ENCODE measurements at regions not wholly inside any gene's neighbourhood (a gene's known extent, or its start where the extent isn't known, plus 50 kb on each side); places are given as distances from the start of the nearest gene placed in this dataset.

DNA sequence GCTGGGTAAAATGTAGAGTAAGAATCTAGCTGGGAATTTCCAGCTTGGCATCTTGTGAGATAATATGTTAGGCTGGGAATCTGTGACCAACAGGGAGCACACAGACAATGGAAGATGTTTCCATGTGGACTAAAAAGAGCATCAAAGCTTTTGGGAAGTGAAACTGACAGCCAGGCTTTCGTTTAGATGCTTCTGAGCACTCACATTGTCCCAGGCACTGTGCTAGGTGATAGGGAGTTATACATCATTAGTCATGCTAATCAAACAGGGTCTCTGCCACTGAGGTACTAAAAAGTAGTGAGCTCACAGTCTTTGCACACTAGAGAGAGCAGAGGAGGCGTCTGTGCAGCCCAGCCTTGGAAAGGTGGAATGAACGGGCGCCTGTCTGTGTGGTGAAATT is 101.9 kb upstream of the SCOC start:
- DNase-seq = no peak

DNA sequence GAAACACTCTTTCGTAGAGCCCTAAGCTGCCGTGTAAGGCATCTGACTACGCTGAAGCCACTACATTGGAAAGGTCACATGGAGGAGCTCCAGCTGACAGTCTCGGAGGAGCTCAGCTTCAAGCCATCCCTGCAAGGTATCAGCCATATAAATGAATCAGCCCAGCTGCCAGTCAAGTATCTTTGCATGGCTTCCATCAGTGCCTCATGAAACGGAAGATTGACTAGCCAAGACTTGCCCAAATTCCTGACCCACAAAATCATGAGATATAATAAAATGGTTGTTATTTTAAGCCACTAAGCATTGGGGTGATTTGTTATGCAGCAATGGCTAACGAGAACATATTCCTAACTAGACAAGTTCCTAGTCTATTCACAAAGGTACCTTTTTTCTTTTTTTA is 104.1 kb upstream of the SCOC start:
- no peak for DNase-seq

DNA sequence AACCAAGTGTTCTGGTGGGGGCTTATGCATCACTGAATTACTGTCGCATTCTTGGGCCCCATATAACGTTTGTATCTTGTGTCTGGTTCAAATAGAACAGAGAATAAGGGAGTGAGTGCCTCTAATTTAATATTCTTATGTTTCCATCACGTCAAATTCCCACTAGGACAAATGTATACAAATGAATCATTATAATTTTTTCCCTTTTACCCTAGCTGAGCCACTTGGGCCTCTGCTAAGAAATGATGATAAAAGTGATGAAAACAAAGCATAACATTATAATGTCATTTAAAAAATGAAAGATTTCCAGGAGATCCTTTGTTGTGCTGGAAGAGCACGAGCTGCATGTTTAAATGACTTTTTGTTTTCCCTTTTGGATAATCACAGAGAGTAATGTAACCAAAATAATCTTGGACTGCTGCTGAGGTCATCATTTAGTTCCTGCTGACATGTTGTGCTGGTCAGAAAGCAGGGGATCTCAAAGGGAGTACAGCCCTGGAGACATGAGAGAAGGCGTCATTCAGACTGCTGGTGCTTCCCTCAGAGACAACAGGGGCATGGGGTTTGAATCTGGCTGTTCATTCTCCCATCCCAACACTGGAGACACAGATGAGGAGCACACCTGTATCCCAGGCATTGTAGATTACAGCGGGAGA is 105.1 kb upstream of the SCOC start:
- DNase-seq = no peak

GRCh38 chr4:140267576-140267975 is 105.9 kb upstream of the SCOC start:
- DNase-seq = no peak

GRCh38 chr4:140266958-140267568 is 106.4 kb upstream of the SCOC start:
- DNase-seq = peak; percentile 6

- DNase-seq = no peak
Measured at GRCh38 chr4:140260227-140260626, 106.2 kb upstream of the MAML3 start.

DNA sequence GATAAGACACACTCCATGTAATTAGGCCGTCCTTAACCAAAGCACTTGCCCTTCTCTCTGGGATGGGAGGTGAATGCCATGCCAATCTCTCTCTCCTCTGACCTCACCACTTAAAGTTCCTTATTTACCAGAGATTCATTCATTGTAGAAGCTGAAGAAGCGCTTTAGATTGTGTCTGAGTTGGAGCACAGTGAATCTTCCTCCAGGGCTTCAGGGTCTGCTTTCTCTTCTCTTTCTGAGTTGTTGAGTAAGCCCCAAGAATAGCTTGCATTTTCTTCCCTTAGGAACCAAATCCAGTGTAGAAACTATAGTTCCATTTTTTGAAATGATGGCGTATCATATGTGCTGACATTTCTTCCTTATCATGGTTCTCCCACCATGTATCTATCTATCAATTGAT is 104.5 kb upstream of the MAML3 start:
- no peak for DNase-seq

DNA sequence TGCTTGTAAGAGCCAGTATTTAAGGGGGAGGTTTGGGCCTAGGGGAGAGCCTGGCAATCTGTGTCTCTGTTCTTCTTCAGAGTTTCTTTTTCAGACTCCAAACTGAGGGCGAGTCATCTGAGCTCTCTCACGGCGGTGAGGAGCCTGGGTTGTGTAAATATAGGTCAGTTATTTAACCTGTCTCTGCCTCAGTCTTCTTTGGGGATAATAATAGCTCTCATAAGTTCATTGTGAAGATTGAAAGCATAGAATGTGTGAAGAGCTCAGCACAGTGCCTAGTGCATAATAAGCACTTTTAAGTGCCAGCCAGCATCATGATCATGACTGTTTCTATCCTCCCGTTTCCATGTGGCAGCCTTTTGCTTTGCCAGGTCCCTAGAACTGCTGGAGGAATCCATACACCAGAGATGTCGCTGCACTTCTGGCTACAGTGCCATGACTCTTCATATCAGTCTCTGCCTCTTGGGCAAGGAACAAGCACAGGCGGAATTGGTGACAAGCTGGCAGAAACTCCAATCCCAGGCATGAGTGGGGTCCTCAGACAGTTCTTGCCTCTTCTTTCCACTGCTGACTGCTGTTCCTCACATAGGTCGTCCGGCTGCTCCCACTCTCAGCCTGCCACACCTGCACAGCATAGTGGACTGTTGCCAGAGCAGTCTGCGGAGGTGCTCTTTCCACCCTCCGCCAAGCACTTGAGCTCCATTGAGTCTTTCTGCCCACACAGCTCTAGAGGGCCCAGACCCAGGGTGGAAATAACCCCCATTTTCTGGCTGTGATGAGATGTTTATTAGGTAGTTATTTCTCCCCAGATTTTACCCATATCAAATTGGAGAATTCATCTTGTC is 103.7 kb upstream of the MAML3 start:
- no peak for DNase-seq

- DNase-seq = no peak
Measured at GRCh38 chr4:140256941-140257340, 103.0 kb upstream of the MAML3 start.

DNA sequence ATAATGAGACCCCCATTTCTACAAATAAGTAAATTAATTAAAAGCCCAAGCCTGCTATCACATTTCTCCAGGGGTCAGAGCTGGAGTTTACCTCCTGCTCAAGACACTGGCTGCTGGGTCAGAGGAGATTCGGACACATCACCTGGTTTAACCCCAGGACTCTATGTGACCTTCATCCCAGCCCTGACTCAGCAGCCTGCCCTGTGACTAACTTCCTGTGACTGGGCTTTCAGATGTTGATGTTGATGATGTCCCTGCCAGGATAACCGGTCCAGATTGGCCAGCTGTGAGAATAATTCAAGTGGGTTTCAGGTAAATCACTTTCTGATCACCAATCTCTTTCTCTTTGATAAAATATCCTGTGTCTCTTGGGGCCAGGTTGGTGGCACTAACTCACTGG is 102.4 kb upstream of the MAML3 start:
- DNase-seq = no peak

DNA sequence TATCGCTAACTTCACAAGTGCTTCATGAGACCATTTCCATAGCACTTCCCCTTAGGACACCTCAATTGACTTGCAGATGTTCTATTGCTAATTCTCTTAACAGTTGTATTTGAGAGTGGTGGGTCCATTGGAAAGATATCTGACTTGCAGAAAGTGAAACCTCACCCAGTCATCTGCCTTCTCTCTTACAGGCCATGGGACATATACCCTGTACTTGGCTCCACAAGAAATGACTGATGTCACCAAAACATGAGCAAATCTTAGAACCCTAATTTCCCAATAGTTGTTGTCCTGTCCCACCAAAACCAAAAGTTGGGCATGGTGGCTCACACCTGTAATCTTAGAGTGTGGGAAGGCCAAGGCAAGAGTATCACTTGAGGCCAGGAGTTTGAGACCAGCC is 101.9 kb upstream of the MAML3 start:
- no peak for DNase-seq

GRCh38 chr4:140255467-140255866 is 101.5 kb upstream of the MAML3 start:
- DNase-seq = no peak

DNA sequence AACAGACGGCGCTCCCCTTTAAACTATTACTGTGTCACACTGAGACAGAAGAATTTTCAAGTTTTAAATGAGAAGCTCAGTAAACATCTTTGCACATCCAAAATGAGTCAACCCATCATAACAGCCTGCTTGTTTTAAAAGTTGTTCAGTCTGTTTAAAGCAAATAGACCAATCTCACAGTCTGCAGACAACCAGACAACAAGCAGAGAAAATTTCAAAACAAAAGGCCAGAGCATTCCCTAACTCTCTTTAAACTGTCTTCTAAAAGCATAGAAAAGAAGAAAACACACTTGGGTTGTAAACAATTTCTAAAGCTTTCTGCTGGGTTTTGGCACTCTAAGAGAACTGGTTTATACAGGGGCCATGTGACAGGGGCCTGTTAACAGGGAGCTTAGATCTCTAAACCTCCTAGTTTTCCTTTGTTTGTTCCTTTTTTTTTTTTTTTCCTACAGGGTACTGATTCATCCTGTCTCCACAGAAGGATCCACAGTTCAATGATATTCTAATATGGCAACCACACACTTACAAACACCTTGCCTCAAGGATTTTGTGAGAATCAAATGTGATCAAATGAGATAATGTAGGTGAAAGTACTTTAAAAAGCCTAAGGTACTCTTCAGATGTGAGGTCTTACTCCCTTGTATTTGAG is 100.8 kb upstream of the MAML3 start:
- no peak for DNase-seq

DNA sequence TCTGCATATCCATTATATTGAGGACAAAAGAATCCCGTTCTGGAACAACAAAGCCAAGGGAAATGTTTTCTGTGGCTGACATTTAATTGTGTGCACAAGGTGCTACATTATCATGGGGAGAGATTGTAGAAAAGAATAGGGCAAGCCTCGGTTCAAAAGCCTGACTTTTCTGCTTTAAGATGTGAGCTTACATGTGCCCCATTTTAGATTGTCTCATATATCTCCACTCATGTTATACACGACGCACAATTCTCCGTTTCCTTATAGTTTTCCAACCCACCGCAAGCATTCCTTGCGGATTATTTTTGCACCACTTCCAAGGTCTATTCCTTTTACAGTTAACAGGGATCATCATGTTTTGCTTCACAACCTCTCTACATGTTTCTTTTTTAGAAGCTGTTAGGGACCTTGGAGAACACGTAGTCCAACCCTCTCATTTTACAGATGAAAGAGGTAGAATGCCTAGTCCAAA is 99.6 kb upstream of the MAML3 start:
- no peak for DNase-seq

GRCh38 chr4:140252742-140253555 is 99.0 kb upstream of the MAML3 start:
- peak; percentile 58 for DNase-seq

- no peak for DNase-seq
Measured at GRCh38 chr4:140252141-140252741, 98.3 kb upstream of the MAML3 start.

- no peak for DNase-seq
Measured at GRCh38 chr4:140251571-140251970, 97.6 kb upstream of the MAML3 start.

DNA sequence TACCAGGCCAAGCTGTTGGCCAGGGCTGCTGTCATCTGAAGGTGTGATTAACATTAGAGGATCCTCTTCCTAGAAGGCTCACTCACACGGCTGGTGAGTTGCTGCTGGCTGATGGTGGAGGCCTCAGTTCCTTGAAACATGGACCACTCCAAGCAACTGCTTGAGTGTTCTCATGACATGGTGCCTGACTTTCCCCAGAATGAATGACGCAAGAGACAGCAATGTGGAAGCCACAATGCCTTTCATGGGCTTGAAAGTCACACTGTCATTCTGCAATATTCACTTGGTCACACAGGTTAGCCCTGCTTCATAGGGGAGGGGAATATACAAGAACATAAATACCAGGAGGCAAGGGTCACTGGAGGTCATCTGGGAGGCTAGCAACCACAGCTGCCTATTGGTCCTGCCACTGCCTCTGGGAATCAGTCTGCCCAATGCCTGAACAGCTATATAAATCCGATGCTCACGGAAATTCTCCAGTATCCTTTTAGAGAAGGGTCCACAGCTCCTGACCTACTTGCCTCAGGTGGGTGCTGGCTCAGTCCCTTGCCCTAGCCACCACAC is 97.1 kb upstream of the MAML3 start:
- no peak for DNase-seq

DNA sequence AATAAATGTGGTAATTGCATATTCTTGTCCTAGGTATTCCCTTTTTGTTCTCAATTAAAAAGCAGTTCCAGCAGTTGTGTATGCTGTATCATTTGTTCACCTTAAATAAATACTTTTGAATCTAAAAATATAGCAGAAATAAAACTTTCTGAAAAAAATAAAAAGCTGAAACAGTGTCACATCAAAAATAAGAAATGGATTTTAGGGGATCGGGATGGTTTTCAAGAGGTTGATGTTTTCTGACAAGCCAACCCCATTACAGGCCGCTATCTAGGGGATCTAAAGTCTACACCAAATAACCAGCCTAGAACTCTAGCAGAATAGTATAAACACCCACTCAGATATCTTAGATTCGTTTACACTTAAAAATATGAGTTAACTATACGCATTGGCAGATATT is 95.4 kb upstream of the MAML3 start:
- DNase-seq = no peak

- DNase-seq = no peak
Measured at GRCh38 chr4:140247237-140247636, 93.3 kb upstream of the MAML3 start.

DNA sequence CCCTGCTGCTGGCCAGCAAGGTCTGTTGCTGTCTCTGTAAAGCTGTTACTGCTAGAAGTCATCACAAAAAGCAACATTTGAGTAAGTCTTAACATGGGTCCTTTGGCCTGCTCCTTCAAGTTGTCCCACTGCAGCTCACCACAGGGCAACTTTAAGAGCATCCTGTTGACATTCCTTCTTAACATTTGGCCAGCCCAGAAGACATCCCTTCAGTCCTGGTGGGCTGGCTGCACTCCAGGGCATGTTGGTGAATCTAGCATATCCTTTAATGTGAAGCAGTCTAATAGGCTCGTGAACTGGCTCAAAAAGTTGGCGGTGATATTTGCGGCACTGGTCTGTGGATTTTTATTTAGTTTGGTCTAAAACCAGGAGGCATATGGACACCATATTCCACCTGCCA is 92.2 kb upstream of the MAML3 start:
- no peak for DNase-seq

- no peak for DNase-seq
Measured at GRCh38 chr4:140244328-140244727, 90.3 kb upstream of the MAML3 start.

Measured in activated naive CD4-positive, alpha-beta T cell treated with Interleukin-2 at 50 U/mL for 16 hours (primary cell).